ENCODE measurements at regions not wholly inside any gene's neighbourhood (a gene's known extent, or its start where the extent isn't known, plus 50 kb on each side); places are given as distances from the start of the nearest gene placed in this dataset.
A peak's percentile ranks its signal among the peaks of the same experiment; 100 is the strongest.
"Not testable (repeated sequence)": the region's sequence is repeated elsewhere in the genome, so short reads cannot be mapped to it uniquely, and the experiment has no call there.

DNA sequence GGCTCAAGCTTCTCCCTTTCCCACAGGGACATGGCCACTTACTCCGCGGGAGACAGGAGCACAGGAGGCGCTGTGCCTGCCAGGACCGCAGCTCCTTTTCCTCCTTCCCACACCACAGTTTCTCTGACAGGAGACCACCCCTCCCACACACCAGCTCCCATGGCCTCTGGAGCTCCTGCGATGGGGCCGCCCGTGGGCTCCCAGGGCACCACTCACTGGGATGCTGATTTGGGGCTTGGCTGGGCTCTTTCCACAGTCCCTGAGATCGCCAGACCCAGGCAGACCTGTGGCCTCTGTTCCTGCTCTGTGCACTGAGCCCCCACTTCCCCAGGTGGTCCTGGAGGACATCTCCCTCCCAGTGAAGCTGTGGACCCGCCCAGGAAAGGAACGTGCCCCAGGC, 226.9 kb upstream of the SHH start:
- no peak for DNase-seq (ENCODE audit: low read depth)

DNA sequence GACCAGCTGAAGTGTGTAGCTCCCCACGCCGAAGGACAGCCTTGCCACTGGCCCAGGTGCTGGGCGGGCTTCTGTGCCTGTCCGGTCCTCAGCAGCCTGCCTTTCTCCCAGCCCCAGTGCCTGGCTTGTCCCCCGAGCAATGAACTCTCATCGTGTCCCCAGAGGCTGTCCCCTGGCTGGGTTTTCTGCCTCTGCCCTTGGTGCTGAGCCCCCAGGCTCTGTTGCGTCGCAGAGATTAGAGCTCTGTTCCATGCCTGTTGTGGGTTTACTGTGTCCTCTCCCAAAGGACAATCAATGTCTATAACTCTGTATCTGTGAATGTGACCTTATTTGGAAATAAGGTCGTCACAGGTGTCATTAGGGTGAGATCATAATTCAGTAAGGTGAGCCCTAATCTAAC, 226.1 kb upstream of the SHH start:
- no peak for DNase-seq (ENCODE audit: low read depth)

DNA sequence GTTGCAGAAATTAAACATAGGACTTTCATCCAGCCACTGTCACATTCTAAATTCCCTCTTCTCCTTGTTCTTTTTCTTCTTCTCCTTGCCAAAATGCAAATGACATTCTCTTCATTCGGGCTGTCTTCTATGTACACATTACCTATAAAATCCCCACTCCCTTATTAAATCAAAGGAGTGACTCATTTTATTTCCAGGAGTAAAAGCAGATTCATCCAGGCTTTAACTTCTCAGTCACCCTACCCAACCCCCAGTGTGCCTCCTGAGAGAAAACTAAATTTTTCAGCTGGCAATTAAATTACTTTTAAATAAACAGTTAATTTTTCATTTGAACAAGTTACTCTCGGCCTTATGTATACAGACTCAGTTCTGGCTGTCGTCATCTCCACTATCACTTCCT, 223.9 kb upstream of the SHH start:
- DNase-seq (ENCODE audit: low read depth) = no peak

DNA sequence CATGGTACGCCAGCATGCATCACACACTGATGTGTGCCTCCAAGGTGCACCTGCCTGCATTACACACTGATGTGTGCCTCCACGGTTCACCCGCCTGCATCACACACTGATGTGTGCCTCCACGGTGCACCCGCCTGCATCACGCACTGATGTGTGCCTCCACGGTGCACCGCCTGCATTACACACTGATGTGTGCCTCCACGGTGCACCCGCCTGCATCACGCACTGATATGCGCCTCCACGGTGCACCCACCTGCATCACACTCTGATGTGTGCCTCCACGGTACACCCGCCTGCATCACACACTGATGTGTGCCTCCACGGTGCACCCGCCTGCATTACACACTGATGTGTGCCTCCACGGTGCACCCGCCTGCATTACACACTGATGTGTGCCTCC, 223.1 kb upstream of the SHH start:
- not testable (repeated sequence) for DNase-seq (ENCODE audit: low read depth)

DNA sequence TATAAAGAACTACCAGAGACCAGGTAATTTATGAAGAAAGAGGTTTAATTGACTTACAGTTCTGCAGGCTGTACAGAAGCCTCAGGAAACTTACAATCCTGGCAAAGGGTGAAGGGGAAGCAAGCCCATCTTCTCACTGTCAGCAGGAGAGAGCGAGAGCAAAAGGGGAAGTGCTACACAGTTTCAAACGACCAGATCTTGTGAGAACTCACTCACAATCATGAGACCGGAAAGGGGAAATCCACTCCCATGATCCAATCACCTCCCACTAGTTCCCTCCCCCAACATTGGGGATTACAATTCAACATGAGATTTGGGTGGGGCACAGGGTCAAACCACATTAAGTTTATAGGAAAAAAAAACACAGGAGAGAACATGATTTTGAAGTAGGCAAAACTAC, 222.1 kb upstream of the SHH start:
- DNase-seq (ENCODE audit: low read depth) = peak; percentile 40

DNA sequence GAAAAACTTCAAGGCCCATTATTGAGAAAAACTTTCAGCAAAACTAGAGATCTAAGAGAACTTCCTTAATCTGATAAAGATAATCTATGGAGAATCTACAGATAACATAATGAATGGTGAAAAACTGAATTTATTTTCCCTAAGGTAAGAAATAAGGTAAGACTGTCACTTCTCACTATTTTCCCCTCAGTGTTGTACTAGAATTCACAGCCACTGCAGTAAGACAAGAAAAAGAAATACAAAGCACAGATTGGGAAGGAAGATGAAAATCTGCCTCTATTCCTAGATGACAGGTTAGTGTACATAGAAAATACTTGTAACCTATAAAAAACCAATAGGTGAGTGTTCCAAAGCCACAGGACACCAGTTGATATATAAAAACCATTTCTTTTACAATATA, 220.7 kb upstream of the SHH start:
- no peak for DNase-seq (ENCODE audit: low read depth)

DNA sequence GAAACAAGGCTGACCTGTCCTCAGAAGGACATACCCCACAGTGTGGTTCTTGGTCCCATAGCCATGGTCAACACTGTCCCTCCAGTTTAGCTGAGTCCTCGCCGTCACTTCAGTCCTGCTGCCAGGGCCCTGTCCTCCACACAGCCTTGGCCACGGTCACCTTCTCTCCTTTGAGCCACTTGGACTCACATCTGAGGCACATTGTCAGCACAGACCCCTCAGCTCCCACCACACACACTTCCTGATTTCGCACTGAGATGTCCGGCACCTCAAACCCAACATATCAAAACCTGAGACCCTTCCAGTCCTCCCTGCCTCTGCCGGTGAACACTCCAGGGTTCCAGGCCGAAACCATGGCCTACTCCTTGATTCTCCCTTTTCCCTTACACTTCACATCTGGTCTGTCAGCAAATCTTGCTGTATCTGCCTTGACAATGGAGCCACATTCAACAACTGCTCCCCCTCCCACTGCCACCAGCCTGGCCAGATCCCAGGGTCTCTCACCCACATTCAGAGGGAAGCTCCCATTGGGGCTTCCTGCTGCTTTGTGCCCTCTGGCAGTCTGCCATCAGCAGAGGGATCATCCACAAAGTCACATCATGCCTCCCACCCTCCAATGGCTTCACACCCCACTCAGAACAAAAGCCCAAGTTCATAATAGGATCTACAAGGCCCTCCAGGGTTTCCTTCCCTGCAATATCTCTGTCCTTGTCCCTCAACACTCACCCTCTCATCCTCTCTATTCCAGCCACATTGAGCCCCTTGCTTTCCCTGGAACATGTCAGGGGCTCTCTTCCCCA, 219.6 kb upstream of the SHH start:
- no peak for DNase-seq (ENCODE audit: low read depth)

DNA sequence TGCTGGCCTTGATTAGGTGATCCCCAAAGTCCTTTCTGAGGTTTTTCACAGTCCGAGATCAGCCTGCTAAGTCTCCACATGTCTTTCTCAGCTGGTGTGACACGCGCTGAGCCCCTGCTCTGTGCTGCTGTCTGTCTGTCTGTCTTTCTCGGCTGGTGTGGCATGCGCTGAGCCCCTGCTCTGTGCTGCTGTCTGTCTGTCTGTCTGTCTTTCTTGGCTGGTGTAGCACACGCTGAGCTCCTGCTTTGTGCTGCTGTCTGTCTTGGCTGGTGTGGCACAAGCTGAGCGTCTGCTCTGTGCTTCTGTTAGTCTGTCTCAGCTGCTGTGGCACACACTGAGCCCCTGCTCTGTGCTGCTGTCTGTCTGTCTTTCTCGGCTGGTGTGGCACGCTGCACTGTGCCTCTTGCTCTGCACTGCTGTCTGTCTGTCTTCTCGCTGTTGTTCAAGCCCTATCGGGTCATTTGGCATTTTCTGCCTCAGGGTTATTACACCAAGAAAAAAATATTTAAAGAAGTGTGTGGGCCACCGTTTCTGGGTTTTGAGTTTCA, 217.3 kb upstream of the SHH start:
- DNase-seq (ENCODE audit: low read depth) = no peak

DNA sequence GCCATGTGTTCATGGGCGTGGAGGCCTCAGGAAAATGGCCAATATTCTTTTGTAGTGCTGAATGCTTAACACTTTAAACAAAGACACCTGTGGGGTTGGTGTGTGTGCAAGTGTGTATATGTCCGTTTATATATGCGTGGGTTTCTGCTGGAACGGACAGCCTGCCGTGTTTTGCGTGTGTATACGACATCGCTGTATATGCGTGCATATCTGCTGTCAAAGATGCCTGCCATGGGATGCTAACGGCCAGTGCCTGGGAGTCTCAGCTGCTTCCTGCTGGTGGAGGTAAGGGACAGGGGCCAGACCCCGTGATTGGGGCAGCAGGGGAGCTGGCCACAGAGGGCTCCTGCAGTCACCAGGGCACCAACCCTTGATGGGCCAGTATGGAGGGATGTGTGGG, 216.3 kb upstream of the SHH start:
- DNase-seq (ENCODE audit: low read depth) = no peak

DNA sequence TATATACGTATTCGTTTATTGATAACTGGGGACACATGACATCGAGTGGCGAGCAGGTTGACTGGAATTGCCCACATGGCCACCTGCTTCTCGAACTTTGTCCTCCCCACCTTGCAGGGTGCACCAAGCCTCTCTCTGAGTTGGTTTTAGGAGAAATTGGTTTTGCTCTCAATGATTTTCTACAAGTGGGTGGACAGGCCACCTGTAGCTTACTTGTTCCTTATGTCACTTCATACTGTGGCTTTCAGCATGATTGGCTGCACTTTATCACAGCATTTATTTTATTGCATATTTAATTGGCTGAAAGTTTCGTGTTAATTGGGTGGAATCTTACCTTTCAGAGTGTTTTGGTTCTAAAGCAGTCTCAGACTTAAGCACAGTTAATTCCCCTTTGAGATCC, 215.6 kb upstream of the SHH start:
- no peak for DNase-seq (ENCODE audit: low read depth)

DNA sequence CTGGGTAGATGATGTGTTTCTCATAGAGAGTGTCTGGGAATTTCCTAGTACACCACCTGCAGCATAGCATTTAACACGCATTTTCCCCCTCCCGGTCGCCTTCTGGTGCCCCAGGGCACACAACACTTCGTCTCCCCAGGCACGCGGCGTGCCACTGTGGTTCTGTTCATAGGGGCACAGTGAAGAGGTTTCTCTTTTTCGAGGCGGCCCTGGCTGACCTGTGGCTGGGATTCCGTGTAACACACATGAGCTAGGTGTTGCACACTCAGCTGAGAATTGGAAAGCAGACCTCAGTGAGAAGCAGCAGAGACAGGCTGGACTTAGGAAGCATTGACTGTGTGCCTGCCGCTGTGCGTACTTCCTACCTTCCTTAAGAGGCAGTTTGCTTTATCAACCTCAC, 214.3 kb upstream of the SHH start:
- DNase-seq (ENCODE audit: low read depth) = no peak

DNA sequence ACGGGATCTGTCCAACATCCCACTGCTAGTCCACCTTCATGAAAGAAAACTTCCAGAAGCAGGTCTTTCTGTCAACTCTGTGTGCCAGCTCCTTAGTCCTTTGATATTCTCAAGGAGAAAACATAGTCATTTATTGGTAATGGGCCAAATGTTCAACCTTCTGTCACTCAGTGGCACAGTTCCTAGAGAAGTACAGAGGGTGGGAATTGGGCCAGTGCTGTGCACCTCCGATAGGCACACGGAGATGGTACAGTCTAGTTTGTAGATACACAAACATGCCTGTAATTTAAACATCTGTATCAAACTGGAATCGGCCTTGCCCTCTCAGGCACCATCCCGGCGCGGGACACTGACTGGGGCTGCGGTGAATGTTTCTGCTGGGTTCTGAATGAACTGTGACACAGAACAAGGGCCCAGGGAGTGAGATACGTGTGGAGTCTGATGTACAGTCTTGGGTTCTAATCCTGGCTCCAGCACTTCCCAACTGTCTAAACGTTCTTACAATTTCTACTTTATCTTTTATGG, 213.9 kb upstream of the SHH start:
- no peak for DNase-seq (ENCODE audit: low read depth)

DNA sequence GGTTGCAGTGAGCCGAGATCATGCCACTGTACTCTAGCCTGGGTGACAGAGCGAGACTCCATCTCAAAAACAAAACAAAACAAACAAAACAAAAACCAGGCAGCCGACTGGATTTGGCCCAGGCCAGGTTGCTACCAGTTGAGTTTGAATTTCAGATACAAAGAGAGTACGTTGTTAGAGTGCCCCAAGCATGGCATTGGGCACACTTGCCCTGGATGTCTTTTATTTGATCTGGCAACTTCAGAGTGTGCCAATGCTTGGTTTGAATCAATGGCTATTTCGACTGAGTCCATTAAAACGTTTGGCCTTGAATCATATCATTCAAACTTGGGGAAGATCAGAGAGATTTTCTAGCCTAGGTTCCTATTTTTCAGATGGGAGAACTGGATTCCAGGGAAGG, 213.4 kb upstream of the SHH start:
- DNase-seq (ENCODE audit: low read depth) = no peak

DNA sequence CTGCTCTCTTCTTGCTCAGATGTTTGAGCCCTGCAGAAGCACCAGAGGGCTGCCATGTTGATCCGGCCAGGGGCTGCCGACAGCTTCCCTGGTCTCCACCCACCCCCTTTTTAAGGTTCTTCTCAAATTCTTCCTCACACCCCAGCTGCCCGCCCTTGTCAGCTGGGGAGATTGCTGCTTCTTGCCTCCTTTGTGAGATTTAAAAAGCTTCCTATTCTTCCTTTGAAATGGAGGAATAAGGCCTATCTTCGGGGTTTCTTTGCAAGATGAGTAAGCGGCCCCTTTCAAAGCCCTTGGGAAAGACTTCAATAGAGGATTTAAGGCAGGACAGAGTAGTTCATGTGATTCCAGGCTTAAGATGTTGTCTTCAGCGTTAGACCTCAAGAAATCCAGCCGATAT, 211.9 kb upstream of the SHH start:
- DNase-seq (ENCODE audit: low read depth) = no peak

DNA sequence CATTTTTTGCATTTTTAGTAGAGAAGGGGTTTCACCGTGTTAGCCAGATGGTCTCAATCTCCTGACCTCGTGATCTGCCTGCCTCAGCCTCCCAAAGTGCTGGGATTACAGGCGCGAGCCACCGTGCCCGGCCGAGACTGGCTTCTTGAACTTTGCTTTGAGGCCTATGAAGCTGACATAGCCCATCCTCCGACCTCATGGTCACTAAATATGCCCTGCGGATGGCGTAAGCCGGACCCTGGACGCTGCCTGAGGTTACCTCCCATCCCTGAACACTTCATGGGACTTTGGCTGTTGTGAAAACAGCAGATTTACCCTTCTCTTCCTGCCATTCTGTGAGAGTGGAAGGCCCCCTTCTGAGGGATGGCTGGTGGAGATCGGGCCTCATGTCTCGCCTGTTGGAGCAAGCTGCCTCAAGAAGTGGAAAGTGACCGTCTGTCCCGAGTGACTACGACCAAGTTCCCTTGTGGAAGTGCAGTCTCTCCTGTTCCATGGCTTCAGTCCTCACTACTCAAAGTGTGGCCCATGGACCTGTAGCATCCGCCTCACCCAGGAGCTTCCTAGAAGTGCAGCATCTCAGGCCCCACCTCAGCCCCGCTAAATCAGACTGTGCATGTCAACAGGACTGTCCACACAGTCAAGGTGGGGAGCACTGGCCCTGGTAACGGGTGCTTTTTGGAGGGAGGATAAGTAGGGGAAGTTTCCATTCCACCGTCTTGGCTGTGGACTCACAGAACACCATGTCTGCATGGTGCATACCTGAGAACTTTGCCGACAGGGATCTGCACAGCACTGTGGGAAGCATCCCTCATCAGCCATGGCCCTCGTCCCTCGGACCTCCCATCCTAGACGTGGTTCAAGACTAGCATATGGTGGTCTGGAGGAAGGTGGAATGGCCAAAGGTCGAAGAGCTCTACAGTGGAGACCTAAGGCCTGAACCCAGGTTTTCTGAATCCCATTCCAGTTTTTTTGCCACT, 210.5 kb upstream of the SHH start:
- no peak for DNase-seq (ENCODE audit: low read depth)

DNA sequence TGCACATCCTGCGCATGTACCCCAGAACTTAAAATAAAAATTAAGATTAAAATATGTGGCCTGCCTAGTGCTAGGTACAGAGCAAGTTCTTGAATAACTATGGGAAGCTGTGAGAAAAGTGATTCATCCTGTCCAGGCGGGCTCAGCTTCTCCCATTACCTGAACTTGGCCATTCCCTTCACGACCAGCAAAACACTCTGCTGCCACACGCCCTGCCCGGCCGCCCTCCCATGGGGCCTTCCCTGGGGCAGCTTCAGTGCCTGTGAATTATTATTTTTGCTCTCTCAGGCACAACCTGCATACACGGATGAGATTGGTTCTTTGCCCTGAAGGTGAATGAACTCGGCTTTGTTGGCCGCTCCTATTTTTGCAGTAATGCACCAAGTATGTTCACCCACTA, 209.2 kb upstream of the SHH start:
- no peak for DNase-seq (ENCODE audit: low read depth)

DNA sequence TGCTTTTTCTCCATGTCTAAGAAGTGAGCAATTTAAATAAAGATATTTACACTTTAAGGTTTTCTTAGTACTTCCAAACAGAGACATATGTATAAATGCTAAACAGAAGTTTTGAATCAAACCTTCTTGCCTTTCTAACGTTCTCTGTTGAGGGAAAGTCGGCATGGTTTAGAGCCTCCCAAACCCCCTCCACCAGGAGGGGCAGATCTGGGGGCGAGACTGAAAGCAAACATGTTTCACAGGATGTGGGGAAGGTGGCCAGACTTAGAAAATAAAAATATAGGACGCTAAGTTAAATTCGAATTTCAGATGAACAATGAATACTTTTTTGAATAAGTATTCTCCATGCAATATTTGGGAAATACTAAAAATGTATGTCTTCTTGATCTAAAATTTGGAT, 208.3 kb upstream of the SHH start:
- no peak for DNase-seq (ENCODE audit: low read depth)

DNA sequence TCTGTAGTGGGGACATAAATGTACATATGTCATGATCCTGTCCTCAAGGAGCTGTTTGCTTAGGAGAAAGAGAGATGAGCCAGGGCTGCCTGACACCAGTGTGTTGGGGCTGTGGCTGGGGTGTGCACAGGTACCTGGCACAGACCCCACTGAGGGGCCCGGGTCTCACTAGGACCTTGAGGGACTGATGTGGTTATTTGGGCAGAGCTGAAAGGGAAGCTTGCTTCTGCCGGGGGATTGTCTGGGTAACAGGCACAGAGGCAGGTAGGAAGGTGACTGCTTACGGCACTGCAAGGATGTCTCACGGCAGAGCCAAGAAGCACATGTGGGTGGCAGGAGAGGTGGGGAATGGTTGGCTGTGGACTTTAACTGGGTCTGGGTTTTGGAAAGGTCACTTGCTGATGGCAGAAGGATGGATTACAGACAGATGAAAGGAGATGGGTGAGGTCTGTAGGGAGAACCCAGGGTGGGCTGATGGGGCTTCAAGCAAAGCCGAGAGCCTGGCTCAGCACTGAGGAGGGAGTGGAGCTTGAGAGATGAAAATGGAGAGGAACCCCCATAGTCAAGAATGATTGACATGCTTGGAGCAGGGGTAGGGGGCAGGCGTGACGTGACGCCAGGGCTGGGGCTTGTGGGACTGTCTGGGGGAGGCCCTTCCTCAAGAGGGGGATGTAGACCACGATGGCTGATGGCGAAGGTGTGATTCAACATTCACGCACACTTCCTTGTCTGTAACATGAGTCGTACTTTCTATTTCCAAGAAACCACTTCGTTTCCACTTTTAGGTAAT, 207.7 kb upstream of the SHH start:
- DNase-seq (ENCODE audit: low read depth) = no peak

DNA sequence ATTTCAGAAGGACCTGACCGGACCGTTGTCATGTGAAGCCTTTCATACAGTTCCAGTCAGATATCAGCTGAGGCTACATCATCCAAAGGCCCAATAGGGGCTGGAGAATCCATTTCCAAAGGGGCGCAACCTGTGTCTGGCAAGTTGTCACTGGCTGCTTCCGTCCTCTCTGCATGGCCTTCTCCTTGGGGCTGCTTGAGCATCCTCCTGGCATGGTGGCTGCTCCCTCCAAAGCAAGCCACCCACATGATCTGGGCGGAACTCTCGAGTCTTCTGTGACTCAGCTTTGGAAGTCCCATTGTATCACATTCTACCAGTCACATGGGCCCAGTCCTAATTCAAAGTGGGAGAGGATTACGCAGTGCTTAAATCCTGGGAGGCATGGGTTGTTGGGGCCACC, 207.0 kb upstream of the SHH start:
- no peak for DNase-seq (ENCODE audit: low read depth)

DNA sequence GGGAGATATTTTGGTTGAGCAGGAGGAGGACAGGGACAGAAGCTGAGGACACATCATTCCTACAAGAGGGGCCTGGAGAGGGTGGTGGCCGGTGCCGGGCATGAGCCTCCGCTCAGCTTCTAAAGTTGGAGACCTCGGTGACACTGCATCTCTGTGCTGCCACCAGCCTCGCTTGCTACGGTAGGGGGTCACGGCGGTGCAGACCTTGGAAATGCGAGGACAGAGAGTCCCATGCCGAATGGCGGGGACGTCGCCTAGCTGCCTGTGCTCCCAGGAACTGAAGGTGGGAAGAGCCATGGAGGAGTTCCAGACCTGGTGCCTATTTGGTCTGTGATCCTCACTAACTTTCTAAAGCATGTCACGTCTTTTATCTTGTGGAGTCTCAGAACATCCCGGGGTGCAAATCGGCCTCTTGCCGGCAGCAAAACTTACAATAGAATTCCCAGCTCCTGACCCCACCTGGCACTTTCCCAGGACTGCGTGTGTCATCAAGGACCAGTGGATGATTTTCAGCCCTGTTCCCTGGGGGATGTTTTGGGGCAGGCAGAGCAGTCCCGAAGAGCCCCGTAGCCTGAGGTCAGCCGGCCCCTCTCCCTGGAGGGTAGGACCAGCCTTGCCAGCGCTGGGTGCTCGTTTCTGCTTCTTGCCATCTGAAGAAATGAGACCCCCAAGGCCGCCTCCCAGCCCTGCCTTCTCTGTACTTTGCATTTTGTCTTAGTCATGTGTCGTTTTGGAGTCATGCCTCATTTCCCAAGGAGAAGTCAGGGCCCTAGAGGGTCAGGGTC, 205.8 kb upstream of the SHH start:
- DNase-seq (ENCODE audit: low read depth) = no peak

DNA sequence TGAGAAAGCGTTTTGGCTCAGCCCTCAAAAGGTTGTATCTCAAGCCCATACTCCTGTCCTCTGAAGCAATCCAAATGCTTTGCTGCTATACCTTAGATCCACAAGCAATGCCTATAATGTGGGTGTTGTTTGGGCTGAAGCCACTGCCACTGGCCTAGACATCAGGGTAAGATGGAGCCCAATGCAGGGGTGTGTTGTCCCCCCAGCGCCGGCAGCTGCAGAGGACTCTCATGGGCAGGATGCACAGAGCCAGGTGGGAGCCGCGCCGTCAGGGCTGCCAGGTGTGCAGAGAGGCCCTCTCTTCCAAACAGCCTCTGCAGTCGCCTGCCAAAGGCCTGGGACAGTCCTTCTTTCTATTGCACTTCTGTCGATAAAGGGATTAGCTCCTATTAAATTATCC, 205.2 kb upstream of the SHH start:
- no peak for DNase-seq (ENCODE audit: low read depth)

Measured in Daoy (cell line).